ENCODE measurements at regions not wholly inside any gene's neighbourhood (a gene's known extent, or its start where the extent isn't known, plus 50 kb on each side); places are given as distances from the start of the nearest gene placed in this dataset.

DNA sequence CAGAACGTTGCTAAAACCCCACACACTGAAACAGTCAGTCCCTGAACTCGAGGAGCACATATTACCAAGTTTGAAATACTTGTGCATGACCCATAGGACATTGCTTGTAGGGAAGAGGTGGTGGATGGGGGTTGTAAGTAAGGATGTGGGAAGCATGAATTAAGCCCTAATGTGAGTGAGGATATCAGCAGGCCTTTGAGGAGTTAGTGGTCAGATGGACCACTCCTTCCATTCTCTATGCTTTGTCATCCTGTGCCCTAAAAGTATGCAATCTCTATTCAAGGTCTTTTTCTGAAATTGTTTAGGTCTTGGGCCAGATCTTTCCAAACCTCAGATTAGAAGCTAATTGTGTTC is 70.9 kb upstream of the SAMSN1 start:
- TF ChIP-seq POLR2A (IDR thresholded peaks at IDR 0.05; ENCODE audit: low read depth, low read length): no peak
- TF ChIP-seq TAF1 (IDR thresholded peaks at IDR 0.05; ENCODE audit: low read depth, low read length): no peak
- no peak for TF ChIP-seq POLR2AphosphoS5 (IDR thresholded peaks at IDR 0.05; ENCODE audit: low read depth, low read length)
- no peak for TF ChIP-seq SPI1 (IDR thresholded peaks at IDR 0.05; ENCODE audit: low read depth, low read length)
- no peak for TF ChIP-seq POU2F2 (IDR thresholded peaks at IDR 0.05; ENCODE audit: low read depth, low read length)
- no peak for TF ChIP-seq PAX5 (IDR thresholded peaks at IDR 0.05; ENCODE audit: insufficient read depth, low read length, severe bottlenecking)

Data from GM12891 (cell line).